ENCODE measurements at regions not wholly inside any gene's neighbourhood (a gene's known extent, or its start where the extent isn't known, plus 50 kb on each side); places are given as distances from the start of the nearest gene placed in this dataset.

DNA sequence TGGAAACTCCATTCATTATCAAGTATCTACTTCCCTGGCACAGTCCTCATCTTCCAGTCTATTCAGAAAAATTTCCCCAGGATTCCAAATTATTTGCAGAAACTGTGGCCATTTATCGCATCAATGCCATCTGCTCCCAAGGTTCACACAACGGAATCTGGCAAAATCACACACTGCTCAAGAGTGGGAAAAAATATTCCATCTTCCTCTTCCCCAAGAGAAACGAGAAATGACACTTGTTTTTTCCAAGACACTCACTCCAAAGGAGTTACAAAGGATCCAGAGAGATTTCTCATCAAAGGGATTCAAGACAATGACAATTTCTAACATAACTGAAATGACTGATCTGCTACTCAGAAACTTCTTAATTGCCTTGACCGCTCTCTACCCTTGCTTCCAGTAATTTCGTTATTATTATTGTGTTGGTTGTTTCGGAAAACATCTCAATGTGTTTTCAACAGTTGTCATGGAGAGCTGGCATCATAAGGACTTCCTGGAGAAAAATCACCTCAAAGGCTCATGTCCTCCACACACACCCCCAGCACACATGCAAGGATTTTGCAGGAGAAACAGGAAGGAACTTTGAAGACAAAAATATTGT lies 128.0 kb downstream of the PSMG1 start:
- no peak overlapping the region for H3K9ac ChIP-seq (ENCODE audit: low read length)
- no peak overlapping the region for H3K4me3 ChIP-seq (ENCODE audit: low read length)
- H3K27me3 ChIP-seq (ENCODE audit: control insufficient read depth, insufficient read depth, low read length): no peaks in the 10 kb centered on the region
- no peak overlapping the region for H3K27ac ChIP-seq (ENCODE audit: low read depth, low read length)
- H3K36me3 ChIP-seq (ENCODE audit: control insufficient read depth, insufficient read depth, low read length): no peaks in the 10 kb centered on the region
- H3K4me1 ChIP-seq (ENCODE audit: control insufficient read depth, insufficient read depth, low read length): no peaks in the 10 kb centered on the region

DNA sequence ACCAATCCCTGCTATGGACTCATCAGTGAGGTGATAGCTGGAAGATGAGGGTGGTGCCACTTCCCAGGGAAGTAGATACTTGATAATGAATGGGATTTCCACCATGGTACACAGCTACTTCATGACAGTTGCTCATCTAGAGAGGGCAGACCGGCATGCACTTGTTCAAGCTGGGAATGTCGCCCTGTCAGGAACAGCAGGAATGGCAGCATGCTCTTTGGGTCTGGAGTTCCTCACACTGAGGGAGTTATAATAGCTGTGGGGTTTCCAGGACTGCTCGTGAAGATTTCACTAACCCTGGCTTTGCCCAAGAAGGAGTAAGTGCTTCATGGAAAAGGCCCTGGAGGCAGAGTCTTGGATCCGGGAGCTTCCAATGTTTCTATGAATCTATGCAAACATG lies 129.2 kb downstream of the PSMG1 start:
- Histone ChIP-seq H3K27me3 (ENCODE audit: control insufficient read depth, insufficient read depth, low read length) (no peaks in the 10 kb centered on the region), H3K9ac (ENCODE audit: low read length) (no peak overlapping the region), H3K36me3 (ENCODE audit: control insufficient read depth, insufficient read depth, low read length) (no peaks in the 10 kb centered on the region), H3K4me1 (ENCODE audit: control insufficient read depth, insufficient read depth, low read length) (no peaks in the 10 kb centered on the region), H3K27ac (ENCODE audit: low read depth, low read length) (no peak overlapping the region), H3K4me3 (ENCODE audit: low read length) (no peak overlapping the region)

DNA sequence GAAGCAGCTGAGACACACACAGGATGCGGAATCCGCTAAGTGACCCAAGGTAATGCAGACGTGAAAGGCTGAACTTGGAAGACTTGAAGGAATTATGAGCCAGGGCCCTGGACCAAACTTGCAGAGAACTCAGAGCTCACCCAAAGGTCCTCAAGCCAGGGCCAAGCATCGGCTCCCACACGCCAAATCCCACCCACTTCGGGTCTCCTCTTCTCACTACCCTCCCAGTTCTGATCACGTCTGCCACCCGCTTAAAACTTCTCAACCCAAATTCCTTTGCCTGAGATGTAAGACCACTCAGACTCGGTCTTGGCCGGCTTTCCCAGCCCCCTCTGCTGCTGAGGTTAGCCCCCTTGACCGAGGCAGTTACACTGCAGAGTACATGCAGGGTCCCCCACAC lies 130.1 kb downstream of the PSMG1 start:
- Histone ChIP-seq H3K4me3 (ENCODE audit: low read length) (no peak overlapping the region), H3K36me3 (ENCODE audit: control insufficient read depth, insufficient read depth, low read length) (no peaks in the 10 kb centered on the region), H3K4me1 (ENCODE audit: control insufficient read depth, insufficient read depth, low read length) (no peaks in the 10 kb centered on the region), H3K27me3 (ENCODE audit: control insufficient read depth, insufficient read depth, low read length) (no peaks in the 10 kb centered on the region), H3K27ac (ENCODE audit: low read depth, low read length) (no peak overlapping the region), H3K9ac (ENCODE audit: low read length) (no peak overlapping the region)

DNA sequence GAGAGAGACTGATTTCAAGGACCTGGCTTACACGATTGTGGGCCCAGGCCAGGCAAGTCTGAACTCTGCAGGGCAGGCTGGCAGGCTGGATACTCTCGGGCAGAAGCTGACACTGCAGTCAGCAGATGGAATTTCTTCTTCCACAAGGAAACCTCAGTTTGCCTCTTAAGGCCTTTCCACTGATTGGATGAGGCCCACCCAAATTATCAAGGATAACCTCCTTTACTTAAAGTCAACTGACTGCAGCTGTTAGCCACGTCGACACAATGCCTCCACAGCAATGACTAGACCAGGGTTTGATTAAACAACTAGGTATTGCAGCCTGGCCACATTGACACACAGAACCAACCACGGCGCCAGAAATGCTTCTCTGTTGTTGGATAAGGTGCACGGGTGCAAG lies 130.5 kb downstream of the PSMG1 start:
- Histone ChIP-seq H3K4me3 (ENCODE audit: low read length) (no peak overlapping the region), H3K9ac (ENCODE audit: low read length) (no peak overlapping the region), H3K27me3 (ENCODE audit: control insufficient read depth, insufficient read depth, low read length) (no peaks in the 10 kb centered on the region), H3K36me3 (ENCODE audit: control insufficient read depth, insufficient read depth, low read length) (no peaks in the 10 kb centered on the region), H3K4me1 (ENCODE audit: control insufficient read depth, insufficient read depth, low read length) (no peaks in the 10 kb centered on the region), H3K27ac (ENCODE audit: low read depth, low read length) (no peak overlapping the region)

DNA sequence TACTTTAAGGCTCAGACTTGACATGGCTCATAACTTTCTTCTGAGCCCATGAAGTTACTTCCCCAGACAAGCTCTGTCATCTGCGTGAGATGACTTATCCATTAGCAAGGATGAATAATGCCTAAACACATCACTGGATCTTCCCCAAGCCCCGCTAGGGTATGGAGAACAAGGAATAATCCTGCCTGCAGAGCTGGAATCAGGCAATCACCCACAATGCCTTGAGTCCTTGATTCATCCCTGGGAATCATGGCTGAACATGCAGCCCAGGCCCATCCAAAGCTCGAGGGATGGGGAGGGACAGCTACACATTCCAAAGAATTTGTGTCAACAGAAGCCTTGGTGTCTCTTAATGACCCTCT lies 131.7 kb downstream of the PSMG1 start:
- Histone ChIP-seq H3K4me3 (ENCODE audit: low read length) (no peak overlapping the region), H3K27me3 (ENCODE audit: control insufficient read depth, insufficient read depth, low read length) (no peaks in the 10 kb centered on the region), H3K36me3 (ENCODE audit: control insufficient read depth, insufficient read depth, low read length) (no peaks in the 10 kb centered on the region), H3K4me1 (ENCODE audit: control insufficient read depth, insufficient read depth, low read length) (no peaks in the 10 kb centered on the region), H3K9ac (ENCODE audit: low read length) (no peak overlapping the region), H3K27ac (ENCODE audit: low read depth, low read length) (no peak overlapping the region)

DNA sequence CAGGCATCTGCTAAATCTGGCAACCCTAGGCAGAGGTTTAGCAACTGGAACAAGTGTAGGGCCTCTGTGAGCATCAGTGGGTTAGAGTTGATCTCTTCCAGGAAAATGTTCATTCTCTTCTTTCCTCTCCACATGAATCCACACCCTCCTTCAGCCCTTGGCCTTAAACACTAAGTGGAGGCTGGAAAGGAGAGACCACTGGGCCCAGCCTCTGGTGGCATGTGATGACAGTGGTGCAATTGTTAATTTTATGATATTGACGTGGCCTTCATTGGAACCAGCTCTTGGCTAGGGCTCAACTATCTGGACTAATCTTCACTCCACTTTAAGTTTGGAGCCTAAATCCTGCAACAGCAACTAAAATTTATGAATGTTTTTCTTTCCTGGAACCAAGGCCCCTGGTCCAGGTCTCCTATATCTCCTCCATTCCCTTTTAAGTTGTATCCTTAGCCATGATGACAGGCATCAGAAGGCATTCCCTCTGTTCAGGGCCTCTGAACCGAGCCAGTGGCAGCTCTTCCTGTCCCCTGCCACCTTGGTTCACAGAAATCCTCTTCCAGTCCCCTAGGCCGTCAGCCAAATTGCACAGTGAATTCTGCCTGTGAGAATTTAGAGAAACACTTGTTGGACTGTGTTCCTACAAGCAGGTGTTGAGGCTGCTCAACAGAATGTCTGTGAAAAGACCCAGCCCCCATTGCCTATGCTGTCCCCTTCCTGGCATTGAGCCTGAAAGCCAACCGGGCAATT lies 132.2 kb downstream of the PSMG1 start:
- H3K9ac ChIP-seq (ENCODE audit: low read length): no peak overlapping the region
- no peak overlapping the region for H3K27ac ChIP-seq (ENCODE audit: low read depth, low read length)
- H3K27me3 ChIP-seq (ENCODE audit: control insufficient read depth, insufficient read depth, low read length): no peaks in the 10 kb centered on the region
- H3K36me3 ChIP-seq (ENCODE audit: control insufficient read depth, insufficient read depth, low read length): no peaks in the 10 kb centered on the region
- H3K4me1 ChIP-seq (ENCODE audit: control insufficient read depth, insufficient read depth, low read length): no peaks in the 10 kb centered on the region
- no peak overlapping the region for H3K4me3 ChIP-seq (ENCODE audit: low read length)

DNA sequence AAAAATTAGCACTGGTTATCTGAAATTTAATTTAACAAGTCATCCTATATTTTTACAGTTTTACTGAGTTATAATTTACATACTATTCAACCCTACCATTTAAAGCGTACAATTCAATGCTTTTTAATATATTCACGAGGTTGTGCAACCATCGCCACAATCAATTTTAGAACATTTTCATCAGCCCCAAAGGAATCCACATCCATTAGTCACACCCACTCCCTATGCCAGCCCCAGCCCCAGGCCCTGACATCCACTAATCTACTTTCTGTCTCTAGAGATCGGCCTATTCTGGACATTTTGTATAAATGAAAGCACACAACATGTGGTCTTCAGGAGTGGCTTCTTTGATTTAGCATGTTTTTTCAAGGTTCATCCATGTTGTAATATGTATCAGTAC lies 134.7 kb downstream of the PSMG1 start:
- Histone ChIP-seq H3K36me3 (ENCODE audit: control insufficient read depth, insufficient read depth, low read length) (no peaks in the 10 kb centered on the region), H3K4me3 (ENCODE audit: low read length) (no peak overlapping the region), H3K4me1 (ENCODE audit: control insufficient read depth, insufficient read depth, low read length) (no peaks in the 10 kb centered on the region), H3K9ac (ENCODE audit: low read length) (no peak overlapping the region), H3K27me3 (ENCODE audit: control insufficient read depth, insufficient read depth, low read length) (no peaks in the 10 kb centered on the region), H3K27ac (ENCODE audit: low read depth, low read length) (no peak overlapping the region)

DNA sequence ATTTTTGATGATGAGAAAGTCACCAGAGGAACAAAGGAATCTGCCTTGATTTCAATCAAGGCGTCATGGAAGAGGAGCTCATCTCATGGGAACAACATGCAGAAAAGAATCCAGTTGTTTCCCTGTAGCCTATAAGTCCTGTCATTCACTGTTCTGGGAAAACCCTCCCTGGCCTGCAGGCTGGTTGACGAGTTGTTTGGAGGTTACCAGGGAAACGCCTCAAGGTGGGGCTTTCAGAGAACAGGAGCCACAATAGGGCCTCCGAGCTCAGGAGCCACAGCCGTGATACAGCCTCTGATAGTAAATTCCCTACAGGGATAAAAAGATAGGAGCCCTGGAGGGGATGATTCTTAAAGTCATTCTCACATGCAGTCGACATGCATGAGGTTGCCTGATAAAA lies 135.2 kb downstream of the PSMG1 start:
- H3K4me1 ChIP-seq (ENCODE audit: control insufficient read depth, insufficient read depth, low read length): no peaks in the 10 kb centered on the region
- H3K36me3 ChIP-seq (ENCODE audit: control insufficient read depth, insufficient read depth, low read length): no peaks in the 10 kb centered on the region
- no peaks in the 10 kb centered on the region for H3K27me3 ChIP-seq (ENCODE audit: control insufficient read depth, insufficient read depth, low read length)
- H3K27ac ChIP-seq (ENCODE audit: low read depth, low read length): no peak overlapping the region
- H3K9ac ChIP-seq (ENCODE audit: low read length): no peak overlapping the region
- H3K4me3 ChIP-seq (ENCODE audit: low read length): no peak overlapping the region

DNA sequence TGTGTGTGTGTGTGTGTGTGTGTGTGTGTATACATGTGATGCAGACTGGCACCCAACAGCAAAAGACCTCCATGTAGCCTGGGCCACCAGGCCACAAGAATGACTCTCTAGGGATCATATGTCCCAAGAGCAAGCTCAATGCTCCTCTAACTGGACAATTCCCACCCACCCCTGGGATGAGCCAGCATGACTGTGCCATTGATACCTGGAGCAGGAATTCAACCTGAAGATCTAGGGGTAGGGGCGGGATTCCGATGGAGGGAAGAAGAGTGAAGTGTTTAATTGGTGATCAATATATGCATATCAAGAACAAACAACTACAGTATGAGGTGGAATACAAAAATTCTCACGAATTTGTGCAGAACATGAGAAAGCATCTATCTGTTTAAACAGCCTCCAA lies 136.2 kb downstream of the PSMG1 start:
- no peak overlapping the region for H3K4me3 ChIP-seq (ENCODE audit: low read length)
- H3K36me3 ChIP-seq (ENCODE audit: control insufficient read depth, insufficient read depth, low read length): no peaks in the 10 kb centered on the region
- H3K27me3 ChIP-seq (ENCODE audit: control insufficient read depth, insufficient read depth, low read length): no peaks in the 10 kb centered on the region
- no peaks in the 10 kb centered on the region for H3K4me1 ChIP-seq (ENCODE audit: control insufficient read depth, insufficient read depth, low read length)
- no peak overlapping the region for H3K27ac ChIP-seq (ENCODE audit: low read depth, low read length)
- H3K9ac ChIP-seq (ENCODE audit: low read length): no peak overlapping the region

DNA sequence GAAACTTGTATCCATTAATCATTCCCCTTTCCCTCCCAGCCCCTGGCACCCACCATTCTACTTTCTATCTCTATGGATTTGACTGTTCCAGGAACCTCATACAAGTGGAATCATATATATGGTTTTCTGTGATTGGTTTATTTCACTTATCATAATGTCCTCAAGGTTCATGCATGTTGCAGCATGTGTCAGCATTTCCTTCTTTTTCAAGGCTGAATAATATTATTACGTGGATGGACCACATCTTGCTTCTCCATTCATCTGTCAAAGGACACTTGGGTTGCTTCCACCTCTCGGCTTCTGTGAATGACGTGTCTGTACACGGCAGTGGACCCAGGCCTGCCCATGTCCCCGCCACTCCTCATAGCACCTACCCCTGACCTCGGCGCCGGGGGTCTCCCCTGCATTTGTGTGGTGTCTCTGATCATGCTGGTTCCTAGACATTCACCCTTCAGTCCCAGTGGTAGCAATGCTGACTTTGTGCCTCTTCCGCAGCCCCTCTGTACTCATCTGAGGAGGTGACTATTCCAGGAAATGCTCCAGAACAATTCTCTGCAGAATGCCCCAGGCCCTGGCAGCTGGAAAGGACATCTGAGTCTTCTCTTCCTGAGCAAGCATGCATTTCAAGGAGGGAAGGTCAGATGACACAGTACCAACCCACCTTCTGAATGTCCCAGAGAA lies 136.9 kb downstream of the PSMG1 start:
- Histone ChIP-seq H3K36me3 (ENCODE audit: control insufficient read depth, insufficient read depth, low read length) (no peaks in the 10 kb centered on the region), H3K27ac (ENCODE audit: low read depth, low read length) (no peak overlapping the region), H3K9ac (ENCODE audit: low read length) (no peak overlapping the region), H3K4me1 (ENCODE audit: control insufficient read depth, insufficient read depth, low read length) (no peaks in the 10 kb centered on the region), H3K27me3 (ENCODE audit: control insufficient read depth, insufficient read depth, low read length) (no peaks in the 10 kb centered on the region), H3K4me3 (ENCODE audit: low read length) (no peak overlapping the region)

DNA sequence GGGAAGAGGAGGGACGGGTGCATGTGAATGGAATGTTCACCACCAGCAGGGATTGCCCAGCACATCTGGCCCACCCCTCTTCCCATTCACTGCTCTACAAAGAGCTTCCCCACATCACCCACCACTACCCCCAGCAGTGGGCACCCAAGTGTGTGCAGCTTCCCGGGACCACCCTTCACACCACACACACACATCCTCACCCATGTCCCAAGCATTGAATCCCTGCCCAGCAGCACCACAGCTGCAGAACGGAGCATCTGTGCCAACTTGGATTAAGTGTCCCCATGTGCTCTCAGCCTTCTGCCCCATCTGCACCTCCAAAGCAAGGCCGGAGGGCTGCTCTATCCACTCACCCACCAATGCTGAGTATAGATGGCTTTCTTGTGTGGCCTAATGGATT lies 141.4 kb downstream of the PSMG1 start:
- Histone ChIP-seq H3K4me3 (ENCODE audit: low read length) (no peak overlapping the region), H3K4me1 (ENCODE audit: control insufficient read depth, insufficient read depth, low read length) (no peaks in the 10 kb centered on the region), H3K36me3 (ENCODE audit: control insufficient read depth, insufficient read depth, low read length) (no peaks in the 10 kb centered on the region), H3K9ac (ENCODE audit: low read length) (no peak overlapping the region), H3K27ac (ENCODE audit: low read depth, low read length) (no peak overlapping the region), H3K27me3 (ENCODE audit: control insufficient read depth, insufficient read depth, low read length) (no peaks in the 10 kb centered on the region)

DNA sequence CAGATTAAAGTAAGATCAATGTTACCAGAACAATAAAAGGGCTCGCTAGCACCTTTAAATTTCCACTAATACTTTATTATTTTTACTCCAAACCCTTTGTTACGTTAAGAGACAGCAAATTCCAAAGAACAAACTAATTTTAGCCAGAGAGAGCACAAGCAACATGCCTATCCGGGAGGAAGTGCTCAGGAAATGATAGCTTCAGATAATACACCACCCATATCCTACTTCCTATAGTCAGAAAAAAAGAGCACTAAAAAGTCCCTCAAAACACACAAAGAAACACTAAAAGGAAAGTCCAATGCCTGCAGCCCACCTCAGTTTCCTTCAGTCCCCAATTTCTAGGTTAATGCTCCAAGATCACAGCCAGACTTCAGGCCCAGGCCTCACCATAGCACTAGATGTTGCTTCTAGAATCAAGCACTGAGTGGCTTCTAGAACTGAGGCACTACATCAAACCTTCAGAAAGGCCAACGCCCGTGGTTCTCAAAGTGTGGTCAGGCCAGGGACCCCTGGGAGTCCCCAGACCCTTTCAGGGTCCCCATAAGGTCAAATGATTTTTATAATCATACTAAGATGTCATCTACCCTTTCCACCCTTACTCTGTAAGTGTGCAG lies 142.6 kb downstream of the PSMG1 start:
- Histone ChIP-seq H3K4me3 (ENCODE audit: low read length) (no peak overlapping the region), H3K36me3 (ENCODE audit: control insufficient read depth, insufficient read depth, low read length) (no peaks in the 10 kb centered on the region), H3K27me3 (ENCODE audit: control insufficient read depth, insufficient read depth, low read length) (no peaks in the 10 kb centered on the region), H3K4me1 (ENCODE audit: control insufficient read depth, insufficient read depth, low read length) (no peaks in the 10 kb centered on the region), H3K9ac (ENCODE audit: low read length) (no peak overlapping the region), H3K27ac (ENCODE audit: low read depth, low read length) (no peak overlapping the region)

Data from rectal smooth muscle tissue (tissue), 1 donor.